Stimulated activated CD4-positive, alpha-beta T cell treated with anti-CD3 and anti-CD28 coated beads, TNF-alpha, amount 100 ng/mL, for 1 hour (primary cell): ENCODE measurements at regions not wholly inside any gene's neighbourhood (a gene's known extent, or its start where the extent isn't known, plus 50 kb on each side); places are given as distances from the start of the nearest gene placed in this dataset.
"Not testable (repeated sequence)": the region's sequence is repeated elsewhere in the genome, so short reads cannot be mapped to it uniquely, and the experiment has no call there.

ENCODE experiments used
- DNase-seq, 3 donors: peaks; one replicate each; pipeline ENCODE4 v3.0.0-alpha.2; 2020; ENCODE audit warnings: low read depth in 3 of 3, low spot score in 1 of 3

DNA sequence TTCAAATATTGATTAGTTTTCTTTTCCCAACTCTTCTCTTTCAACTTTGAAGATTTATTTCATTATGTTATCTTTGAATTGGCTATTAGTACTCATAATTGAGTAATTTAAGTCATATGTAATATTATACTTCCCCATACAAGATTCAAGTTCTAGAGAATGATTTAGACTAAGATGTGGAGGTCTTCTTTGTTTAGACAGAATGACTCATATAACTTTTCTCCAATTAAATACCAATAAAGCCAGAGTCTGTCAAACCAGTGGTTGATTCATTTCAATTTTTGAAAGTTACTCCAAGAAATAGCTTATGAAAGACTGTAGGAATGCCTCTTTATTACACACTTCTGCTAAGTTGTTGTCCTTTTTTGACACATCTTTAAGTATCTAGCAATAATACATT is 115.8 kb upstream of the SLC35F3 start:
- no peak for DNase-seq

DNA sequence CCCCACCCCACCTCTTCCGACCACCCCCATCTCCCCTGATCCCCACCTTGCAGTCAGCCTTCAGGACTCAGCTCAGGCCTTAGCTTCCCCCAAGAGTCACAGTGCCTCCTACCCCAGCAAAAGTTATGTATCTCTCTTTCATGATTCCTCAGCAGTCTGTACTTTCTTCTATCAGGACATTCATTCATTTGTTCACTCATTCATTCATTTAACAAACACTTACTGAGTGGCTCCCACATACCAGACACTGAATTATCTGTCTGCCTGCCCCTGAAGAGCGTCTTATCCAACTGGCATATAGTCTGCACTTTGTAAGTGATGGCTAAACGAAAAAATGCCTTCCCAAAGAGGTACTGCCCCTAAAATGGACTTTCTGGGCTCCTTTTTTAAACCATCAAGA is 114.4 kb upstream of the SLC35F3 start:
- no peak for DNase-seq

- DNase-seq: peak in 1 of 3 donors; percentile 10
Observed at GRCh38 chr1:233790662-233791371, 113.7 kb upstream of the SLC35F3 start.

GRCh38 chr1:233791372-233791703 is 113.1 kb upstream of the SLC35F3 start:
- DNase-seq: no peak

GRCh38 chr1:233791721-233792120 is 112.8 kb upstream of the SLC35F3 start:
- DNase-seq: no peak

GRCh38 chr1:233794863-233795262 is 109.6 kb upstream of the SLC35F3 start:
- DNase-seq: no peak

GRCh38 chr1:233796146-233796783 is 108.2 kb upstream of the SLC35F3 start:
- DNase-seq: no peak

DNA sequence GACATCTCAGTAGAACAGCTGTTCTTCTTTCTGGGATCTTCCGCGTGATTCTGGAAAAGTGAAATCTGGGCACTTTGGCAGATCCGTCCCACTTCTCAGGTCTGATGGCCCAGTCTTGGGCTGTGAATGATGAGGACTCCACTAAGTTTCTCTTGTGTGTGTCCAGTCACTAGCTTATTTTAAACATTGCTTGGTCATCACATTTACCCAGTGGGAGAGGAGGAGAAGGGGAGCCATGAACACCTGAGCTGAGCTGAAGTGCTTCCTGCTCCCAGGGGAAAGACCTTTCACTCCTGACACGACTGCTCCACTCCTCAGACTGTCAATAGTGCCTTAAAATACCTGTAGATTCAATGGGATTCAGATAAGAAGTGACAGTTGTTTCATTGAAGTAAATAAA is 101.9 kb upstream of the SLC35F3 start:
- no peak for DNase-seq

GRCh38 chr1:233805786-233806185 is 98.7 kb upstream of the SLC35F3 start:
- DNase-seq: no peak

DNA sequence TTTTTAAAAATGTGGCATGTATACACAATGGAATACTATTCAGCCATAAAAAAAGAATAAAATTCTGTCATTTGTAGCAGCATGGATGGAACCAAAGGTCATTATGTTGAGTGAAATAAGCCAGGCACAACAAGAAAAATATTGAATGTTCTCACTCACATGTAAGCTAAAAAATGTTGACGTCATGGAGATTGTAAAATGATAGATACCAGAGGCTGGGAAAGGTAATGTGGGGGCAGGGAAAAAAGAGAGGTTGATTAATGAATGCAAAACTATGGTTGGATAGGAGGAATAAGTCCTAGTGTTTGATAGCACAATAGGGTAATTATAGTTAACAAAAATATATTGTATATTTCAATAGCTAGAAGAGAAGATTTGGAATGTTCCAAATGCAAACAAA is 89.1 kb upstream of the SLC35F3 start:
- DNase-seq: no peak

DNA sequence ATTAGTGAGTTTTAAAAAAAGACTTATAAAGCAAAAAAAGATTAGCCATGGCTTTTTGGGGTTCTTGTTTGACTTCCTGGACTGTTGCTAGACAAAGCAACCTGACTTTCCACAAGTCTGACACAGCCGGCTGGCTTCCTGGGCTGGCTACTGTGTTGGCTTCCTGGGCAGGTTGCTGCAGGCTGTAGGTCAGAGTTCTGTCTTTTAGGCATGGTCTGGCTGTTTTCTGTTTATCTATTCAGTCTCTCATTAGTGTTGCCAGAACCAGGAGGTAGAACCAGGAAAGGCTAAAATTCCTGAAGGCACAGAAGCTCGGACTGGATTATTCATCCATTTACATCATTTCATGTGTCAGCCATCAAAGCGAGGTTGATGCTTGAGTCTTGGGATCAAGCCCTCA is 88.6 kb upstream of the SLC35F3 start:
- no peak for DNase-seq

DNA sequence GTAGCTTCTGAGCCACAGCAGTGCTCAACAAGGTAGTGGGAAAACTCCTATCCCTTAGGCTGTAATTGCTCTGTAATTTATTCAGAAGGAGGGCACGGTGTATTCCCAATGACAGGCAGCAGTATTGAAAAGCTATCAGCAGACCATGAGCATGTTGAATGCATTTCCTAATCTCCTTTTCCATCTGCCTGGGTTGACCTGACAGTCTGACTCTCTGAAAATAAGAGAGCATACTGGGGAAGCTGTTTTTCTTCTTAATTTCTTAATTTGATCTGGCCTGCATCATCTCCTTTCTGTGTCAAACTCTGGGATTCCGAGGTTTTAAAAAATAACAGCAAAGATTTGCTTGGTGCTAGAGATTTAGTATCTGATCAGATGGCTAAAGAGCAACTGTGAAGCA is 88.1 kb upstream of the SLC35F3 start:
- no peak for DNase-seq

DNA sequence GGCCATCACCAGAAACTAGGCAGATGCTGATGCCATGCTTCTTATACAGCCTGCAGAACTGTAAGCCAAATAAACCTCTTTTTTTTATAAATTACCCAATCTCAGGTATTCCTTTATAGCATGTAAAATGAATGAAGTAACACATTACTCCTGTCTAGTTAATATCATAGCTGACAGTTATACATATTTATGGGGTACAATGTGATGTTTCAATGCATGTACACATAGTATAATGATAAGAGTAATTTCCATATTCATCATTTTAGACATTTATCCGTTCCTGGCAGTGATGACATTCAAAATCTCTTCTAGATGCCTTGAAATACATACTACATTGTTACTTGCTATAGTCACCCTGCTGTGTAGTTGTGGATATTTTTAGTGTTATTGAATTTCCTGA is 85.4 kb upstream of the SLC35F3 start:
- no peak for DNase-seq

- not testable (repeated sequence) for DNase-seq
Observed at GRCh38 chr1:233824179-233824578, 80.3 kb upstream of the SLC35F3 start.

GRCh38 chr1:233827937-233828336 is 76.5 kb upstream of the SLC35F3 start:
- DNase-seq: not testable (repeated sequence)

DNA sequence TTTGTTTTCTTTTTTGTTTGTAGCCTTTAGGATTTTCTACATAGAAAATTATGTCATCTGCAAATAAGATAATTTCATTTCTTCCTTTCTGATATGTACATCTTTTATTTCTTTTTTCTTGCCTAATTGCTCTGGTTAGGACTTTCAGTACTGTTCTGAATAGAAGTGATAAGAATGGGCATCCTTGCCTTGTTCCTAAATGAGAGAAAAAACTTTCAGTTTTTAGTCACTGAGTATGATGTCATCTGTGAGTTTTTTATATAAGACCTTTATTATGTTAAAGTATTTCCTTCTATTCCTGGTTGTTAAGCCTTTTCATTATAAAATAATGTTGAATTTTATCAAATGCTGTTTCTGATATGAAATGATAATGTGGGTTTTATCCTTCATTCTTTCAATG is 76.0 kb upstream of the SLC35F3 start:
- no peak for DNase-seq

DNA sequence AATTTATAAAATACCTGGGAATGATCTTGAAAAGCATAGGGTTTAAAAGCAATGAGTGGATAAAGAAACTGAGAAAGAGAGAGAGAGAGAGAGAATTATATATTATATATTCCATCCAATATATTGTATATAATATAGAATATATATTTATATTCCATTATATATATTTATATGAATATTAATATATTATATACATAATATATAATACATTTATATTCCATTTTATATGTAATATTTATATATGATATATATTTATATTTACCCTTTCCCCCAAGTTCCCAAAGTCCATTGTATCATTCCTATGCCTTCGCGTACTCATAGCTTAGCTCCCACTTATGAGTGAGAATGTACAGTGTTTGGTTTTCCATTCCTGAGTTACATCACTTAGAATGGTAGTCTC is 69.9 kb upstream of the SLC35F3 start:
- DNase-seq: no peak

- not testable (repeated sequence) for DNase-seq
Observed at GRCh38 chr1:233838207-233838606, 66.3 kb upstream of the SLC35F3 start.

DNA sequence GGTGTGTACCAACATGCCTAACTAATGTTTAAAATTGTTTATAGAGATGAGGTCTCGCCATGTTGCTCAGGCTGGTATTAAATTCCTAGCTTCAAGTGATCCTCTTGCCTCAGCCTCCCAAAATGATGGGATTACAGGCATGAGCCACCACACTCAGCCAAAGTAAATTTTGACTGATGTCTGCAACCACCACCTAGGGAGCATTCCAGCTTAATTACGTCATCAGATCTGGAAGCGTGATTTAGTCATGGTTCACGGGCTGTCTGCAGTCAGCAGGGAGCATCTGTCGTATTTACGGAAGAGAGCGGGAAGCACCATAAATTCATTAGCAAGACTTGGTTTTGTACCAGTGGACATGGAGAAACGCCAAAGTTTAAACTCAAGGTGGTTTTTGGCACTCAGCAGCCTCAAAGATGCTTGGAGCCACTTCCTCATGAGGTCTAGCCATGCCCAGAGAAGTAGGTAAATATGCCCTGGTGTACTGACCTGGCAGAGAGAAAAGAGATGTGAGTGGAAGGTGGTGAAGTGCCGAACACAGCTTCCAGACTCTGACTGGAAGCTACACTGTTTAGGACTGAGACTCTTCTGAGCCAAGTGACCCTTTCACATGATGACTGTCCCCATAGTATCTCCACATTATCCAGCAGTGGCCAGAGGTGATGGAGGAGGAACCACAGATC is 60.8 kb upstream of the SLC35F3 start:
- DNase-seq: no peak

DNA sequence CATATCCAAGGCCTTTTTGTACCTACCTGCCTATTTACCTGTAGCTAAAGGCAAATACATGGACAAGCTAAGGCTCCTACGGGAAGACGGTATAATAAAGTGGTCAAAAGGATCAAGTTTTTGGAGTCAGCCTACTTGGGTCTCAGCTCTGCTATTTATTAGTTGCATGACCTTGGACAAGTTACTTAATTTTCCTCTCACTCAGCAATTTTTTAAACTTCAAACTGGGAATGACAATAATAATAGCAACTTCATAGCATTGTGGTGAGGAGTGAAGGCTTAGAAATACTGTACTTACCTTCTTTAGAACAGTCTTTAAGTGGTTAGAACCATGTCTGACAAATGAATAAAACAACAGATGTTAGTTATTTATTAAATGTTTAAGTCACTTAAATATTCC is 60.2 kb upstream of the SLC35F3 start:
- no peak for DNase-seq

DNA sequence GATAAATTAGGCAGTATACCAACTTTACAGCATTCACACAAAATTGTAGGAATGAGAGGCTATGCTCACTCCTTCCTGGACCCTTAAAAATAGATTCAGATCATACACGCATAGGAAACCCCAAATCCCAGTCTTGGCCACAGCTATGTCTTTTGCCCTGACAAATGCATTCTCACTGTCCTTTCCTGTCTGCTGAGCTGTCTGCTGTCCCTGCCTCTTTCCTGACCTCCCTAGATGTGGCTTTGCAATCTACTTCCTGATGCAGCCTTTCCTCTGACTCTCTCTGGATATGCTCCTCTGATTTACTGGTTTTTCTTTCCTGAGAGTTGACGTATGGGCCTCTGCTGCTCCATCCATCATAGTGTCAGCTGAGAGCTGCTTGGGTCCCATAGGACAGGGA is 59.8 kb upstream of the SLC35F3 start:
- DNase-seq: no peak
